HCT116 (cell line): ENCODE measurements at regions not wholly inside any gene's neighbourhood (a gene's known extent, or its start where the extent isn't known, plus 50 kb on each side); places are given as distances from the start of the nearest gene placed in this dataset.

Source experiments
- ATAC-seq: fragments of 200-7000 bp; cut with Tn5 transposase; 2 replicates; pipeline ENCODE4 v1.9.1; 2020; ENCODE audit warnings: mild to moderate bottlenecking, moderate library complexity
- BruUV-seq: library from RNA; stranded (reverse); fragments of 400-500 nt; replicated peaks from 2 replicates; lab custom pipeline; 2021; lab: Mats Ljungman, UMichigan
- CTCF ChIA-PET: fragments of 300-600 bp; sonication (Branson Sonifier 250); formaldehyde crosslinking; loops from one replicate; lab custom pipeline; 2021; ENCODE audit warnings: antibody characterized with exemption; lab: Charles Lee
- POLR2A ChIA-PET: fragments of 300-600, 350-600 bp; sonication (Branson Sonifier 250); formaldehyde crosslinking; loops from one replicate; lab custom pipeline; 2021; ENCODE audit warnings: antibody characterized with exemption; lab: Charles Lee
- RAD21 ChIA-PET, 2 experiments: fragments of 300-600 bp; sonication (Branson Sonifier 250); formaldehyde crosslinking; loops; one replicate each; lab custom pipeline; 2023; ENCODE audit warnings: low total read pairs in 2 of 2; ENCODE audit not compliant: uncharacterized antibody in 2 of 2, unreplicated experiment in 2 of 2, low non-redundant PET in 1 of 2; lab: Charles Lee
- DNase-seq: peaks from one replicate; pipeline ENCODE4 v3.0.0-alpha.2; 2010; ENCODE audit warnings: low read depth, low spot score
- H2AFZ ChIP-seq: fragments of 200-600 bp; shearing (Covaris generic), sonication (generic); 2 replicates; pipeline ENCODE4 v1.6.1; 2017; ENCODE audit warnings: low read depth, mixed run types, mixed read lengths, antibody characterized with exemption, low read length; ENCODE audit not compliant: poor library complexity, severe bottlenecking
- H3K27ac ChIP-seq: 2 replicates; pipeline ENCODE4 v1.5.1; 2012; ENCODE audit warnings: low read depth, low read length
- H3K27me3 ChIP-seq: fragments of 200-600 bp; sonication (generic); 2 replicates; pipeline ENCODE4 v1.6.1; 2016; ENCODE audit warnings: mixed run types, low read length, mixed read lengths; ENCODE audit not compliant: insufficient read depth
- H3K36me3 ChIP-seq, 2 experiments: fragments of 200-500 bp in 1 of 2; fragments of 200-600 bp in 1 of 2; sonication (Bioruptor generic) in 1 of 2; sonication (generic) in 1 of 2; 2 replicates each; pipeline versions ENCODE4 v1.5.1 to v1.6.1; 2014 to 2016; ENCODE audit warnings: low read length in 2 of 2, inconsistent platforms in 1 of 2, mixed read lengths in 1 of 2, mixed run types in 1 of 2; ENCODE audit not compliant: insufficient read depth in 2 of 2, control insufficient read depth in 1 of 2
- H3K4me1 ChIP-seq, 2 experiments: fragments of 200-600 bp in 1 of 2; sonication (generic) in 1 of 2; 2 replicates each; pipeline versions ENCODE4 v1.5.1 to v1.6.1; 2012 to 2017; ENCODE audit warnings: low read length in 2 of 2, inconsistent platforms in 1 of 2, mild to moderate bottlenecking in 1 of 2, mixed read lengths in 1 of 2, mixed run types in 1 of 2, moderate library complexity in 1 of 2; ENCODE audit not compliant: insufficient read depth in 2 of 2, control insufficient read depth in 1 of 2
- H3K4me2 ChIP-seq: fragments of 200-600 bp; sonication (generic); 2 replicates; pipeline ENCODE4 v1.6.1; 2017; ENCODE audit warnings: mixed run types, low read length, mixed read lengths
- H3K4me3 ChIP-seq, 2 experiments: fragments of 200-600 bp in 1 of 2; sonication (generic) in 1 of 2; replicated peaks in 1 of 2; 2 replicates each; pipeline ENCODE4 v1.5.1; 2011 to 2016; ENCODE audit warnings: low read length in 2 of 2, control low read depth in 1 of 2, low read depth in 1 of 2, mild to moderate bottlenecking in 1 of 2, mixed read lengths in 1 of 2, mixed run types in 1 of 2
- H3K79me2 ChIP-seq: fragments of 200-600 bp; sonication (generic); 2 replicates; pipeline ENCODE4 v1.6.1; 2017; ENCODE audit warnings: mild to moderate bottlenecking, mixed run types, low read length, moderate library complexity, mixed read lengths; ENCODE audit not compliant: insufficient read depth
- H3K9ac ChIP-seq: fragments of 200-600 bp; sonication (generic); 2 replicates; pipeline ENCODE4 v1.6.1; 2016; ENCODE audit warnings: low read length, mixed read lengths
- H3K9me2 ChIP-seq: fragments of 200-600 bp; sonication (generic), shearing (Covaris generic); 2 replicates; pipeline ENCODE4 v1.6.1; 2017; ENCODE audit warnings: mixed run types, mild to moderate bottlenecking, moderate library complexity; ENCODE audit not compliant: insufficient read depth
- H3K9me3 ChIP-seq, 2 experiments: fragments of 200-500 bp in 1 of 2; fragments of 200-600 bp in 1 of 2; sonication (Bioruptor generic) in 1 of 2; sonication (generic) in 1 of 2; 2 replicates each; pipeline ENCODE4 v1.6.1; 2014 to 2017; ENCODE audit warnings: low read length in 2 of 2, mixed read lengths in 2 of 2, inconsistent platforms in 1 of 2, low read depth in 1 of 2, mild to moderate bottlenecking in 1 of 2, mixed run types in 1 of 2, moderate library complexity in 1 of 2; ENCODE audit not compliant: control insufficient read depth in 1 of 2, insufficient read depth in 1 of 2
- H4K20me1 ChIP-seq: fragments of 200-600 bp; sonication (generic), shearing (Covaris generic); 2 replicates; pipeline ENCODE4 v1.6.1; 2017; ENCODE audit warnings: mixed run types, mild to moderate bottlenecking, moderate library complexity; ENCODE audit not compliant: insufficient read depth
- ATF3 ChIP-seq: IDR thresholded peaks from 2 replicates; pipeline ENCODE4 v1.6.1; 2012
- CEBPB ChIP-seq: IDR thresholded peaks from 2 replicates; pipeline ENCODE4 v1.6.1; 2012; ENCODE audit warnings: low read depth
- FOSL1 ChIP-seq: IDR thresholded peaks from 2 replicates; pipeline ENCODE4 v1.6.1; 2012; ENCODE audit warnings: low read depth
- JUND ChIP-seq: IDR thresholded peaks from 2 replicates; pipeline ENCODE4 v1.6.1; 2012
- MAX ChIP-seq: IDR thresholded peaks from 2 replicates; pipeline ENCODE4 v1.6.1; 2012
- POLR2AphosphoS5 ChIP-seq: IDR thresholded peaks from 2 replicates; pipeline ENCODE4 v1.6.1; 2011; ENCODE audit warnings: mild to moderate bottlenecking, low read depth, low read length, moderate library complexity
- REST ChIP-seq: IDR thresholded peaks from 2 replicates; pipeline ENCODE4 v1.6.1; 2012; ENCODE audit warnings: low read depth
- SIN3A ChIP-seq: IDR thresholded peaks from 2 replicates; pipeline ENCODE4 v1.6.1; 2012; ENCODE audit warnings: low read depth
- SP1 ChIP-seq: IDR thresholded peaks from 2 replicates; pipeline ENCODE4 v1.6.1; 2012; ENCODE audit warnings: low read depth
- ZBTB33 ChIP-seq: IDR thresholded peaks from 2 replicates; pipeline ENCODE4 v1.6.1; 2011; ENCODE audit warnings: mild to moderate bottlenecking, low read length, moderate library complexity; ENCODE audit not compliant: insufficient replicate concordance; ENCODE audit errors: extremely low read depth
- ZNF274 ChIP-seq: fragments of 200-500 bp; sonication (Bioruptor generic); IDR thresholded peaks from 2 replicates; pipeline ENCODE4 v1.6.1; 2014; ENCODE audit warnings: mild to moderate bottlenecking, low read depth, low read length, inconsistent platforms
- intact Hi-C: fragments of 100-400 bp; cut with micrococcal nuclease; formaldehyde crosslinking; loops from 2 replicates; pipeline ENCODE4 v1.10.0; 2022

- Histone ChIP-seq H3K4me3 (peak overlapping the region in 1 of 2 experiments; percentile 31; a peak in 2 of 4 replicates), H3K9me3 (no peaks in the 10 kb centered on the region), H3K36me3 (no peaks in the 10 kb centered on the region), H3K27me3 (no peaks in the 10 kb centered on the region), H3K9me2 (no peaks in the 10 kb centered on the region), H2AFZ (peak overlapping the region; percentile 90), H3K27ac (peak overlapping the region; percentile 69; the same call in 1 of the 2 replicates), H4K20me1 (no peaks in the 10 kb centered on the region), H3K9ac (peak overlapping the region; percentile 48), H3K79me2 (no peaks in the 10 kb centered on the region), H3K4me2 (peak overlapping the region; percentile 60), H3K4me1 (peaks cover 26 to 39% of the 10 kb centered on the region in 2 experiments)
- TF ChIP-seq ZBTB33 (no peak), ATF3 (no peak), ZNF274 (no peak), MAX (0 out of 2 replicates have a peak, but pooled peaks have one; percentile 17), SP1 (0 out of 2 replicates have a peak, but pooled peaks have one; percentile 47), SIN3A (peak; percentile 7; the same call in 1 of the 2 replicates), POLR2AphosphoS5 (no peak), JUND (no peak), REST (no peak), CEBPB (no peak; the same call in 1 of the 2 replicates), FOSL1 (0 out of 2 replicates have a peak, but pooled peaks have one; percentile 21)
- POLR2A ChIA-PET: no interaction called here
- no TSS peak for BruUV-seq
- RAD21 ChIA-PET: no interaction called here
- peak; percentile 12 for ATAC-seq
- no peak for DNase-seq
- CTCF ChIA-PET: no interaction called here
- intact Hi-C loops: no loop called here
These were observed 255.8 kb upstream of the PHYHIPL start for GRCh38 chr10:58920655-58921003.
